ENCODE measurements at regions not wholly inside any gene's neighbourhood (a gene's known extent, or its start where the extent isn't known, plus 50 kb on each side); places are given as distances from the start of the nearest gene placed in this dataset.

GRCh38 chr4:77375866-77376607, 219.0 kb downstream of the CCNG2 start:
- H3K4me3 ChIP-seq (ENCODE audit: low read depth, low read length) = no peak overlapping the region
- no peak for TF ChIP-seq CTCF (IDR thresholded peaks at IDR 0.05; ENCODE audit: insufficient read depth, low read depth, low read length)
- DNase-seq (ENCODE audit: low read depth) = no peak

- no peak overlapping the region for H3K4me3 ChIP-seq (ENCODE audit: low read depth, low read length)
- no peak for DNase-seq (ENCODE audit: low read depth)
- TF ChIP-seq CTCF (IDR thresholded peaks at IDR 0.05; ENCODE audit: insufficient read depth, low read depth, low read length) = no peak
These were observed 219.9 kb downstream of the CCNG2 start for GRCh38 chr4:77376788-77377460.

- H3K4me3 ChIP-seq (ENCODE audit: low read depth, low read length) = no peak overlapping the region
- no peak for TF ChIP-seq CTCF (IDR thresholded peaks at IDR 0.05; ENCODE audit: insufficient read depth, low read depth, low read length)
- DNase-seq (ENCODE audit: low read depth) = no peak
These were observed 221.5 kb upstream of the CXCL13 start for GRCh38 chr4:77384094-77384493.

- no peak overlapping the region for H3K4me3 ChIP-seq (ENCODE audit: low read depth, low read length)
- peak; percentile 67 for DNase-seq (ENCODE audit: low read depth)
- peak; percentile 80 for TF ChIP-seq CTCF (IDR thresholded peaks at IDR 0.05; ENCODE audit: insufficient read depth, low read depth, low read length)
These were observed 220.3 kb upstream of the CXCL13 start for GRCh38 chr4:77385124-77385969.

GRCh38 chr4:77393996-77394395, 211.6 kb upstream of the CXCL13 start:
- H3K4me3 ChIP-seq (ENCODE audit: low read depth, low read length) = no peak overlapping the region
- TF ChIP-seq CTCF (IDR thresholded peaks at IDR 0.05; ENCODE audit: insufficient read depth, low read depth, low read length) = no peak
- no peak for DNase-seq (ENCODE audit: low read depth)

GRCh38 chr4:77395481-77395880, 210.1 kb upstream of the CXCL13 start:
- no peak overlapping the region for H3K4me3 ChIP-seq (ENCODE audit: low read depth, low read length)
- TF ChIP-seq CTCF (IDR thresholded peaks at IDR 0.05; ENCODE audit: insufficient read depth, low read depth, low read length) = no peak
- DNase-seq (ENCODE audit: low read depth) = no peak

Data from fibroblast of villous mesenchyme (primary cell).